T47D (cell line): ENCODE measurements at regions not wholly inside any gene's neighbourhood (a gene's known extent, or its start where the extent isn't known, plus 50 kb on each side); places are given as distances from the start of the nearest gene placed in this dataset.

Source experiments
- DNase-seq, 2 experiments: peaks; one replicate each; pipeline versions ENCODE4 v3.0.0 to v3.0.0-alpha.2; 2011 to 2012; ENCODE audit warnings: low read depth in 1 of 2, low spot score in 1 of 2
- JUND ChIP-seq: IDR thresholded peaks from 2 replicates; pipeline ENCODE4 v1.6.1; 2012; ENCODE audit warnings: low read depth
- in situ Hi-C: cut with HindIII; loops from 2 replicates; pipeline ENCODE4 v1.10.0; 2016; ENCODE audit warnings: low sequenced_read_pairs, low pct_unique_long_range_greater_than_20kb

DNA sequence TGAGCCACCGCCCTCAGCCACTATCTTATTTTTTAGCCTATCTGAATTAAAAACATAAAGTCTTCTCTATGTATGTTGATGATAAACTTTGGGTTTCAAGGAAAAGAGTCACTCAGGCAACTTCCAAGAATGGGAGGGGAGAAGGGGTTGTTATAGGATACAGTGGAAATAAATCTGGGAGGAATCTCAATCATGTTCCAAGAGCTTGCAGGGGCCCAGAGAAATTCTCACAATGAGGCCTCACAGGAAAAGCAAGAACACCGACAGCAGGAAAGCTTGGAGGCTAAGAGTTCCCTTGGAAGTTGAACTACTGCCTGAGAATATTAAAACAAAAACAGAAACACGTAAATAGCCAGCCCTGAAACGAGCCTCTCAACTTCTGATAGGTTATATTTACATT is 384.6 kb upstream of the IGFBP7 start:
- TF ChIP-seq JUND = no peak
- no peak for DNase-seq
- in situ Hi-C loops = no loop called here

DNA sequence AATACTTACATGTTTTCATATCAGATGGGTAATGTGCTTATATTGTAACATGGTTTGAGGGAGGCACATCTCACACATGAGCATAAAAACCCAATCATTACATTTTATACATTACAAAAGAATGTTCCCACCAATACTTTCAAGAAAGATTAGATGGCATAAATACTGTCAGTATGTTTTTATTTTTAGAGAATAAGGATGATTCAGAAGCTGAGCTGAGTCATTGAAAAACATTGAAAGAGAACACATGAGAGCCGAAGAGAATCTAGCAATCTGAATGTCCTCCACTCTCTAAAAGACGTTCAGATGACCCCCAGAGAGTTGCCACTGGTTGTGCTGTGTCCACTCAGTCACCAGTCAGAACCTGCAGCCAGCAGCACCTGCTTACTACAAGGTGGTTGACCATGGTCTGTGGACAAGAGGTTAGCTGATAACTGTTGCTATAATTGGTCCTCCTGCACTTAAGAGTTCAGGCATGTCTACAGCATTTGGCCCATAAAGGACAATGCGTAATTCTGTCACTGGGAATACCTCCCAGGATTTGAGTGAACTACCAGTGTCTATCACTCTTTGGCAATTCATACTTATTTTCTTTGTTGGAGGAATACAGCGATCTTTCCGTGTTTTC is 382.2 kb upstream of the IGFBP7 start:
- in situ Hi-C loops = no loop called here
- TF ChIP-seq JUND = no peak
- DNase-seq = no peak

DNA sequence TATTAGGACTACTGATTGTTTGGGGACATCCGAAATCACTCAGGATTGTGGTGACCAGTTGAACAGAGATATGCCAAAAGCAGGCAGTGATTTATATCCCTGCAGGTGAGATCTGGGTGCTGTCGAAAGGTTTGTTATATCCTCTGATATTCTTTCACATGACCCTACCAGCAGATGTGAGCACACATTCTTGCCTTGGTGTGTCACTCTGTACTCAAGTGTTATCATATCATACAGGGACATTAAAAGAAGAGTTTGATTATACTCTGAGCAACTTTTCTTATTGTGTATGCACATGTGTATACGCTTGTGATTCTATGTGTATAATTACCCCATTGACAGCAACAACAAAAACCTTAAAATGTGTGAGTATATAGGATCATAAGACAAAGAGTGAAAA is 381.2 kb upstream of the IGFBP7 start:
- no peak for DNase-seq
- in situ Hi-C loops = no loop called here
- TF ChIP-seq JUND = no peak

DNA sequence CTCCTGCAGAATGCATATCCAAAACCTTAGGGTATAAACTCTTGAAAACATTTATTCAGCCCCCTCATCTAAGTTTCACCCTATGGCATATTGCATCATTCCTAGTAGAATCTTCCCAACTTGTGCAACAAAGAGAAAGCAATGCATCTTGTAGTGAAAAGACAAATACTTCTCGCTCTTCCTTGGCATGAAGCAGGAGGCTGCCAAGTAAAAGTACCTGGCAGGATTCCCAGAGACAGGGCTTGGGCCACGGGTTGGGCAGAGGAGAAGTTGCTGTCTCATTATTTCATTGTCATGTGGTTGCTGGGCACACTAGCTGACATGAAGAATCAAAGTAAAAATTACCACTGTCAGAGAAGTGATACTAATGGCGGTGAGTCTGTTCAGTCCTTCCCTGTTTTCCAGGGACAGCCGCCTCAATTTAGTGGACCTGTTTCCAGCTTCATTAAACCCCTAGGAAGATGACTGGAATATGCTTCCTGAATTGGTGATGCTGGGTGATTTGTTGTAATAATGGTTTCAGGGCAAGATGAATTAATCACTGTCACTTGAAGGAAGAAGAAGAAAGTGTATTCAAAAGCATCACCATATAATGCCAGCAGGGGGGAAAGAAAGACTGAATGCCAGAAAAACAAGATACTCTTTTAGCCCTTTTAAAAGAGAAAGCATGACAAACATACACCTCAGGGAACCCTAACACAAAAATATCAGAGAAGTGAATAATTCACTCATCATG is 380.5 kb upstream of the IGFBP7 start:
- DNase-seq = peak in 1 of 2 experiments; percentile 30
- in situ Hi-C loops = no loop called here
- no peak for TF ChIP-seq JUND

DNA sequence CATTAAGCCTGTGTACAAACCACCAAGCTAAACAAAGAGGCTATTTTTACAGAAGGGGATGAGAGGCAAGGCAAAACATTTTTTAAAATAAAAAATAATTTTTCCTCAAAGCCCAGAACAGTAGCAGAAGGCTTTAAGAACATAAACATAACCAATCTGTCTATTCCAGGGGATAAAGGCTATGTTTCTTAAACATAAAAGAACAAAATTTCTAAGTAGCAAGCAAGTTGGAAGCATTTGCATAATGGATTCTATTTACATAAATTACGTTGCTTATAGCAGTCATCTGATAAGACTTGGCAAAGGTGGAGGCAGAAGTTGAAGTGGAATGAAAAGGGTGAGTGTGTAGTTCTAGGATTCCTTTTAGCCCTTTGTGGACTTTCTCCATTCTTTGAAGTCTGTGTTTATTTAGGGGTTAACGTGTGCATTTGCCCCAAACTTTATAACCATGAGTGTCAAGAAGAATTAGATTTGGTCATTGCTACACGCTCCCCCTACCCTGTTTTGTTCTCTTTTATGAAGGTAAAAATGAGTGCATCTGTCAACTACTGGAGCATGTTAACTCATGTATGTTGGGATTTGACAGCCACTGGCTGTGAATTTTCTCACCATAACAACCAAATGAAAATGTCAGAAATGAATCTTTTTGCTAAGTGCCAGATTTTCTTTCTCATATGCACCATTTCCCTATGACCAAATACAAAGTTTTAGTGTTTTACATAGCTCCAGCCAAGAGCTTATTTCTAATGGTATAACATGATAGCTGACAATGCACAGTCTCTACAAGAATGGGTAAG is 378.4 kb upstream of the IGFBP7 start:
- DNase-seq = no peak
- in situ Hi-C loops = no loop called here
- TF ChIP-seq JUND = no peak

DNA sequence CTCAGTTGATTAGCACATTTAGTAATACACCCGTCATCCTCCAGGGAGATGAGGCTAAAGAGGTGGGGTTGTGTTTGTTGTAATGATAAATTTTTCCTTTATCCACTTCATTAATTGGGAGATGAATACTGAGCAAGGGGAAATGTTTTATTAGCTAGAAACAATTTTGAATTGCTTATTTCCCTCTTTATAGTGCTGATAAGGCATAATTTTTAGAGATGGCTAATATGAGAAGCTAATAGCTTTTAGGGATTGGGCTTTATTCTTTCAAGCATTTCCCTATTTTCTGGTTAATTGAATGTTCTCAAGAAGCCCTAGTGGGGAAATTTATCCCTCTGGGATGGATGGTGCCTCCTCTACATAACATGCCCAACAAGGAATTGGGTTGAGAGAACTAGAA is 365.2 kb upstream of the IGFBP7 start:
- no peak for TF ChIP-seq JUND
- DNase-seq = no peak
- in situ Hi-C loops = no loop called here

DNA sequence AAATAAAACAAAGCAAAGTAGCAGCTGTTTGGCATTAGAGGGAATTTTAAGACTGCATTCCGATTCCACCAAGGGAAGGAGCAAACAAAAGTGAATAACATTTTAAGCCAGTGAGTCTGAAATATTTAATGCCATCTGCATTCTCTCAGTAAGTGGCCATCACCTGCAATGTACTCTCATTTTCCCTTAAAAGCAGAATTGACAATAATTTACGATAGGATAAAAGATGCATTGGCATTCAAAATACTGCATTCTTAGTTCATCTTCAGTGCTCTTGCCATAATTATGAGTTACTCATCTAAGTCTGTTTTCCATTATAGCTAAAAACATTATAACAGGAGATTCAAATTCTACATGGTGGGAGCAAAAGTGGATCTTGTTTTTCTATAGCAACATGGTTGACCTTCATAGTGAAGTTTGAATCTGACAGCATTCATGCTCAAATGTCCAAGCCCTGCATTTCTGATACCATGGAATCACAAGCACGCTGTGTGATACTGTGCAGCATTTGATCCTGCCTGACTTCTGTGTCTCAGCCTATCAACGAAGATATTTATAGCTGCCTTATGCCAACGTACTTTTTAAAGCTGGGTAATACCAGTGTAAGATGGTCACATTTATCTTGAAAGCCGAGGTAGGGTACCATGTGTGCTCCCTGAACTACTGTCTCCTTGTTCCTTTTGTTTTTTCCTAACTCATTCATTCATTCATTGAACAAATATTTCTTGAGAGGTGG is 355.3 kb upstream of the IGFBP7 start:
- no peak for TF ChIP-seq JUND
- DNase-seq = no peak
- in situ Hi-C loops = no loop called here

DNA sequence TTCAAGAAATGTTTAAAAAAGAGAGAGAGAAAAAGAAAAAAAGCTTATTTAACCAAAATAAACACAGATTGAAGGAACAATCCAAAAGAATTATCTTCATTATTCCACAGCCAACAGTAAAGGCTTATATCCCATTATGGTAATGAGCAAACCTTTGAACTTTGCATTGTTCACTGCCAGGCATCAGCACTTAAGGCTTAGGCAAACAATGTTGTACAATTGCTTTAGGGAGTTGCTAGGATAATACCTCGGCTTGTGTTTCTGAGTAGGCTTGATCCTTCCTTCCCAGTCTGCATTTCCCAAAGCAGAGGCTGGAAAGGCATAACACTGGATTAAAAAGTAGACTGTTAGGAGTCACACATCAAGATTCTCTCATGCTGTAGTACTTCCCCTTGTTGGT is 352.7 kb upstream of the IGFBP7 start:
- no peak for TF ChIP-seq JUND
- DNase-seq = peak in 1 of 2 experiments; percentile 51
- in situ Hi-C loops = no loop called here

DNA sequence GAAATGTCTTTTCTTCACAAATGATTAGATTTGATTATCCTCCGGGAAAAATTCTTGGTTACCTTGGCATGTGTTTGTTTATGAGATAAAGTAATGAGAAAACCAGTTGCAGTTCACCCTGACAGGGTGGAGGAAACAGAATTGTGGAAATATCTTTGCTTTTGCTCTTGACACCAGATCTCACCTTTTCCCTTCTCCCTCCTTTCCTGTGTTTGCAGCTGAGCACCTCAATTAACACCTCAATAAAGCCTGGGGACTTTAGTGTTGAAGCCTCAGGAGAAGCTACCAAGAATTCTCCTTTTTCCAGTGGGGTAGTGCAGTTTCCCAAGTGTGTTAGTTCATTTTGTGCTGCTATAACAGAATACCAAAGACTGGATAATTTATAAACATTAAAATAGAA is 350.8 kb upstream of the IGFBP7 start:
- DNase-seq = no peak
- TF ChIP-seq JUND = no peak
- in situ Hi-C loops = no loop called here

DNA sequence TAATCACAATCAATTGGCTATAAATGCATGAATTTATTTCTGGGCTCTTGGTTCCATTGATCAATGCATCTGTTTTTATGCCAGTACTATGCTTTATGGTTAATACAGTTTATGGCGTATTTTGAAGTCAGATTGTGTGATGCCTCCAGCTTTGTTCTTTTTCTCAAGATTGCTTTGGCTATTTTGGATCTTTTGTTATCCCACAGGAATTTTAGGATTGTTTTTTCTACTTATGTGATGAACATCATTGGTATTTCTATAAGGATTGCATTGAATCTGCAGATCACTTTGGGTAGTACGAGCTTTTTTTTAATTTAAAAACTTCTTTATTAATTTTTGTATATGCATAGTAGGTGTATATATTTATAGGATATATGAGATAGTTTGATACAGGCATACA is 338.7 kb upstream of the IGFBP7 start:
- TF ChIP-seq JUND = no peak
- DNase-seq = no peak

DNA sequence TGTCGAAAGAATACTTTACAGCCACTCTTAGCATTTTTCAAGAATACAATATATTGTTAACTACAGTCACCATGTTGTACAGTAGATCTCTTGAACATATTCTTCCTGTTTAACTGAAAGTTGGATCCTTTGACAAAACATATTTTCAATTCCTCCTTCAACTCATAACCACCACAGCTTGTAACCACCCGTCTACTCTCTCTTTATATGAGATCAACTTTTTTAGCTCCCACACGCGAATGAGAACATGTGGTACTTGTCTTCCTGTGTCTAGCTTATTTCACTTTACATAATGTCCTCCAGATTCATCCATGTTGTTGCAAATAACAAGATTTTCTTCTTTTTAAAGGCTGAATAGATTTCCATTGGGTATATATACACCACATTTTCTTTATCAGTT is 338.3 kb upstream of the IGFBP7 start:
- TF ChIP-seq JUND = no peak
- in situ Hi-C loops = no loop called here
- no peak for DNase-seq

More for the DNA sequence above, 338.7 kb upstream of the IGFBP7 start:
- in situ Hi-C loops = no loop called here

DNA sequence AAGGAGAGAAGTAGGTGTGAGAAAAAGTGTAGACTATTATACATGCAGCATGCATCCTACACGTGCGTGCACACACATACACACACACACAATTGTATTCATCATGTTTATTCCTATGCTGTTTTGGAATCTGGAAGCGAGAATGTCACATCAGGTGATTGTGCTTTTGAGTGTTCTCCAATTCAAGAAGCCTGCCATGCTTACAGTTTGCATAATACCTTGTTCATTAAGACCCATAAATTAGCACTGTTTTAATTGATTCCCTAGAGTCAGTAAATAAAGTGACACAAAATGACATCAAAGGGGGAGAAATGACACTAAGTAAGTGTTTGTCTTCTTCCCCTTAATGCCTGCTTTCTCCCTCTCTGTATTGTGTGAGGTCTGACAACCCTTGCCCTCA is 336.1 kb upstream of the IGFBP7 start:
- in situ Hi-C loops = no loop called here
- DNase-seq = no peak
- TF ChIP-seq JUND = no peak
